ENCODE measurements at regions not wholly inside any gene's neighbourhood (a gene's known extent, or its start where the extent isn't known, plus 50 kb on each side); places are given as distances from the start of the nearest gene placed in this dataset.

DNA sequence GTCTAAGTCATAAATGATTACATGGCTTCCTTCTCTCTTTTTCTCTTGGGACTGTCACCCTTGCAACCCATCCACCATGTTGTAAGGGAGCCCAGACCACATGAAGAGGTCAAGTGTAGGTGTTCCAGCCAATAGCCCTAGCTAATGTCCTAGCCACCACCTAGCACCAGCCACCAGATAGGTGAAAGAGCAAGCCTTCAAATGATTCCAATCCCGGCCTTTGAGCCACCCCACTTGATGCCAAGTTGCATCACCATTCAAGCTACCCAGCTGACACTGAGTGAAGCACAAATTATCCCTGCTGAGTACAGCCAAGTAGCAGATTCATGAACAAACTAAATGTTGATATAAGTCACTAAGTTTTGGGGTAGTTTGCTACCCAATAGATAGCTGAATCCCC, 274.3 kb downstream of the BCOR start:
- Histone ChIP-seq H3K9ac (ENCODE audit: control insufficient read depth, extremely low read depth, insufficient read depth, low read length) (no peak overlapping the region), H3K79me2 (ENCODE audit: control insufficient read depth, insufficient read depth, low read length) (no peaks in the 10 kb centered on the region), H3K4me2 (ENCODE audit: control insufficient read depth, extremely low read depth, insufficient read depth, low read depth, low read length) (no peak overlapping the region), H3K27ac (ENCODE audit: control insufficient read depth, insufficient read depth, low read length) (no peak overlapping the region), H3K27me3 (ENCODE audit: control insufficient read depth, extremely low read depth, insufficient read depth, low read length) (peaks cover 9% of the 10 kb centered on the region), H3K9me3 (ENCODE audit: control insufficient read depth, low read depth, low read length) (no peaks in the 10 kb centered on the region), H3K4me1 (ENCODE audit: control insufficient read depth, extremely low read depth, insufficient read depth, low read length) (no peaks in the 10 kb centered on the region), H3K36me3 (ENCODE audit: control insufficient read depth in 2 of 2, extremely low read depth in 1 of 2, insufficient read depth in 2 of 2, low read length in 2 of 2) (no peaks in the 10 kb centered on the region), H3K4me3 (ENCODE audit: control insufficient read depth in 2 of 3, extremely low read depth in 1 of 3, insufficient read depth in 2 of 3, low read depth in 1 of 3, low read length in 3 of 3) (no peak overlapping the region), H4K20me1 (ENCODE audit: control insufficient read depth, extremely low read depth, insufficient read depth, low read length) (no peaks in the 10 kb centered on the region), H3K9me1 (ENCODE audit: control insufficient read depth, extremely low read depth, insufficient read depth, low read length) (no peaks in the 10 kb centered on the region), H2AFZ (ENCODE audit: control insufficient read depth, low read length) (no peak overlapping the region)
- dilution Hi-C loops (cut with MboI; ENCODE audit: extremely low pct_ligation_motif_present, low sequenced_read_pairs) = no loop called here
- FAIRE-seq (no peak), DNase-seq (ENCODE audit: low read depth, low spot score) (no peak)
- TF ChIP-seq, protein P1, sequence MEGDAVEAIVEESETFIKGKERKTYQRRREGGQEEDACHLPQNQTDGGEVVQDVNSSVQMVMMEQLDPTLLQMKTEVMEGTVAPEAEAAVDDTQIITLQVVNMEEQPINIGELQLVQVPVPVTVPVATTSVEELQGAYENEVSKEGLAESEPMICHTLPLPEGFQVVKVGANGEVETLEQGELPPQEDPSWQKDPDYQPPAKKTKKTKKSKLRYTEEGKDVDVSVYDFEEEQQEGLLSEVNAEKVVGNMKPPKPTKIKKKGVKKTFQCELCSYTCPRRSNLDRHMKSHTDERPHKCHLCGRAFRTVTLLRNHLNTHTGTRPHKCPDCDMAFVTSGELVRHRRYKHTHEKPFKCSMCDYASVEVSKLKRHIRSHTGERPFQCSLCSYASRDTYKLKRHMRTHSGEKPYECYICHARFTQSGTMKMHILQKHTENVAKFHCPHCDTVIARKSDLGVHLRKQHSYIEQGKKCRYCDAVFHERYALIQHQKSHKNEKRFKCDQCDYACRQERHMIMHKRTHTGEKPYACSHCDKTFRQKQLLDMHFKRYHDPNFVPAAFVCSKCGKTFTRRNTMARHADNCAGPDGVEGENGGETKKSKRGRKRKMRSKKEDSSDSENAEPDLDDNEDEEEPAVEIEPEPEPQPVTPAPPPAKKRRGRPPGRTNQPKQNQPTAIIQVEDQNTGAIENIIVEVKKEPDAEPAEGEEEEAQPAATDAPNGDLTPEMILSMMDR (optimal IDR thresholded peaks at IDR 0.05 in 1 of 3, IDR thresholded peaks at IDR 0.05 in 1 of 3, conservative IDR thresholded peaks at IDR 0.05 in 1 of 3; ENCODE audit: extremely low read depth in 1 of 3, insufficient read depth in 2 of 3, low read length in 3 of 3) = no peak
- TF ChIP-seq EZH2 (IDR thresholded peaks at IDR 0.05; ENCODE audit: low read length) = no peak

DNA sequence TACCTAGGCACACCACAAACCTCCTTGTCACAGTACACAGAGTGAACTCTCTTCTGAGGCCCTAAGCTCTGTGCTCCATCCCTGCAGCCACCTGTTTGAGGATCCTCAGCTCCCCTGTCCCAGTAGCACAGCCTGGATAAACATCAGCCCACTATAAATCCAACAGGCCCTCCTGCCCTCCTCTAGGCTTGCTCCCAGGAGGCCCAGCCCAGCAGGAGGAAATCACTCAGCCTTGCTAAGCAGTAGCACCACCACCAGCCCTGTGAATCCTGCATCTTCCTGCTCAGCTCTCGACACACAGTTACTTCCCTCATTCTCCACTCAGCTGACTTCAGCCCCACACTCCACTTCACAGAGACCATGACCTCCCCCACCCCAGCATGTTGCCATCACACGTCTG, 273.9 kb downstream of the BCOR start:
- H3K4me1 ChIP-seq (ENCODE audit: control insufficient read depth, extremely low read depth, insufficient read depth, low read length) = no peaks in the 10 kb centered on the region
- no peaks in the 10 kb centered on the region for H3K36me3 ChIP-seq (ENCODE audit: control insufficient read depth in 2 of 2, extremely low read depth in 1 of 2, insufficient read depth in 2 of 2, low read length in 2 of 2)
- FAIRE-seq (no peak), DNase-seq (ENCODE audit: low read depth, low spot score) (no peak)
- H2AFZ ChIP-seq (ENCODE audit: control insufficient read depth, low read length) = no peak overlapping the region
- H3K79me2 ChIP-seq (ENCODE audit: control insufficient read depth, insufficient read depth, low read length) = no peaks in the 10 kb centered on the region
- TF ChIP-seq, protein P1 (optimal IDR thresholded peaks at IDR 0.05 in 1 of 3, IDR thresholded peaks at IDR 0.05 in 1 of 3, conservative IDR thresholded peaks at IDR 0.05 in 1 of 3; ENCODE audit: extremely low read depth in 1 of 3, insufficient read depth in 2 of 3, low read length in 3 of 3) = no peak
- TF ChIP-seq EZH2 (IDR thresholded peaks at IDR 0.05; ENCODE audit: low read length) = no peak
- H3K9ac ChIP-seq (ENCODE audit: control insufficient read depth, extremely low read depth, insufficient read depth, low read length) = no peak overlapping the region
- H3K9me1 ChIP-seq (ENCODE audit: control insufficient read depth, extremely low read depth, insufficient read depth, low read length) = no peaks in the 10 kb centered on the region
- no peak overlapping the region for H3K27ac ChIP-seq (ENCODE audit: control insufficient read depth, insufficient read depth, low read length)
- no peaks in the 10 kb centered on the region for H3K9me3 ChIP-seq (ENCODE audit: control insufficient read depth, low read depth, low read length)
- dilution Hi-C loops (cut with MboI; ENCODE audit: extremely low pct_ligation_motif_present, low sequenced_read_pairs) = no loop called here
- no peak overlapping the region for H3K4me2 ChIP-seq (ENCODE audit: control insufficient read depth, extremely low read depth, insufficient read depth, low read depth, low read length)
- H3K4me3 ChIP-seq (ENCODE audit: control insufficient read depth in 2 of 3, extremely low read depth in 1 of 3, insufficient read depth in 2 of 3, low read depth in 1 of 3, low read length in 3 of 3) = no peak overlapping the region
- H3K27me3 ChIP-seq (ENCODE audit: control insufficient read depth, extremely low read depth, insufficient read depth, low read length) = peaks cover 9% of the 10 kb centered on the region
- H4K20me1 ChIP-seq (ENCODE audit: control insufficient read depth, extremely low read depth, insufficient read depth, low read length) = no peaks in the 10 kb centered on the region

All from keratinocyte (primary cell).